Neural cell (in vitro differentiated cells): ENCODE measurements at regions not wholly inside any gene's neighbourhood (a gene's known extent, or its start where the extent isn't known, plus 50 kb on each side); places are given as distances from the start of the nearest gene placed in this dataset.

Source experiments
- H2AFZ ChIP-seq: fragments of 200-600, 300-800 bp; sonication (generic), shearing (Covaris generic); 2 replicates; pipeline ENCODE4 v1.6.0; 2014; ENCODE audit warnings: low read depth, mild to moderate bottlenecking, antibody characterized with exemption, low read length, moderate library complexity
- H3F3A ChIP-seq: fragments of 200-600 bp; shearing (Covaris generic); 2 replicates; pipeline ENCODE4 v1.6.1; 2016; ENCODE audit warnings: mild to moderate bottlenecking, moderate library complexity, mixed read lengths, antibody characterized with exemption, low read length; ENCODE audit not compliant: insufficient read depth, poor library complexity, severe bottlenecking
- H3K27ac ChIP-seq: fragments of 200-600, 300-800 bp; sonication (generic), shearing (Covaris generic); 2 replicates; pipeline ENCODE4 v1.5.1; 2014; ENCODE audit warnings: mild to moderate bottlenecking, low read length, moderate library complexity
- H3K27me3 ChIP-seq: fragments of 300-800, 200-600 bp; sonication (generic), shearing (Covaris generic); 2 replicates; pipeline ENCODE4 v1.6.0; 2014; ENCODE audit warnings: mild to moderate bottlenecking, low read depth, low read length, moderate library complexity; ENCODE audit not compliant: insufficient read depth
- H3K36me3 ChIP-seq: fragments of 300-800, 200-600 bp; sonication (generic), shearing (Covaris generic); 2 replicates; pipeline ENCODE4 v1.5.1; 2014; ENCODE audit warnings: mild to moderate bottlenecking, antibody characterized with exemption, low read length, moderate library complexity; ENCODE audit not compliant: insufficient read depth
- H3K4me2 ChIP-seq: fragments of 300-800, 200-600 bp; sonication (generic), shearing (Covaris generic); 2 replicates; pipeline ENCODE4 v1.6.0; 2014; ENCODE audit warnings: mild to moderate bottlenecking, low read length
- H3K4me3 ChIP-seq: fragments of 300-800, 200-600 bp; sonication (generic), shearing (Covaris generic); 2 replicates; pipeline ENCODE4 v1.5.1; 2014; ENCODE audit warnings: mild to moderate bottlenecking, low read length, moderate library complexity
- H3K79me2 ChIP-seq: fragments of 200-600 bp; shearing (Covaris generic); replicated peaks from 2 replicates; pipeline ENCODE4 v1.6.0; 2014; ENCODE audit warnings: mild to moderate bottlenecking, low read length, moderate library complexity; ENCODE audit not compliant: insufficient read depth
- H3K9ac ChIP-seq: fragments of 300-800, 200-600 bp; sonication (generic), shearing (Covaris generic); 2 replicates; pipeline ENCODE4 v1.6.1; 2016; ENCODE audit warnings: mild to moderate bottlenecking, low read length, mixed read lengths
- H3K9me2 ChIP-seq: fragments of 200-600 bp; shearing (Covaris generic); 2 replicates; pipeline ENCODE4 v1.6.1; 2016; ENCODE audit warnings: mild to moderate bottlenecking, low read length, mixed read lengths; ENCODE audit not compliant: insufficient read depth
- H3K9me3 ChIP-seq: fragments of 200-600, 300-800 bp; sonication (generic), shearing (Covaris generic); 2 replicates; pipeline ENCODE4 v1.6.1; 2016; ENCODE audit warnings: mild to moderate bottlenecking, mixed run types, low read length, moderate library complexity, mixed read lengths
- H4K20me1 ChIP-seq: fragments of 200-600 bp; shearing (Covaris generic); 2 replicates; pipeline ENCODE4 v1.6.1; 2016; ENCODE audit warnings: mild to moderate bottlenecking, mixed run types; ENCODE audit not compliant: insufficient read depth
- CTCF ChIP-seq: fragments of 450-650 bp; IDR thresholded peaks from 2 replicates; pipeline ENCODE4 v1.5.1; 2014; ENCODE audit warnings: antibody characterized with exemption, mild to moderate bottlenecking, moderate library complexity; ENCODE audit not compliant: poor library complexity, severe bottlenecking
- EP300 ChIP-seq: fragments of 450-650 bp; conservative IDR thresholded peaks from 2 replicates; pipeline ENCODE4 v1.6.1; 2014; ENCODE audit warnings: antibody characterized with exemption, mild to moderate bottlenecking, moderate library complexity; ENCODE audit not compliant: poor library complexity, severe bottlenecking
- EZH2 ChIP-seq: fragments of 200-600, 300-800 bp; shearing (Covaris generic), sonication (generic); IDR thresholded peaks from 2 replicates; pipeline ENCODE4 v1.6.1; 2014; ENCODE audit warnings: antibody characterized with exemption, low read length, borderline replicate concordance, mild to moderate bottlenecking; ENCODE audit not compliant: insufficient read depth, poor library complexity, severe bottlenecking
- MXI1 ChIP-seq: fragments of 450-650 bp; conservative IDR thresholded peaks from 2 replicates; pipeline ENCODE4 v1.6.1; 2014; ENCODE audit warnings: antibody characterized with exemption, mild to moderate bottlenecking; ENCODE audit not compliant: poor library complexity, severe bottlenecking
- POLR2AphosphoS5 ChIP-seq: IDR thresholded peaks from 2 replicates; pipeline ENCODE4 v1.6.1; 2012
- RAD21 ChIP-seq: fragments of 450-650 bp; conservative IDR thresholded peaks from 2 replicates; pipeline ENCODE4 v1.6.1; 2014; ENCODE audit warnings: antibody characterized with exemption, mild to moderate bottlenecking, moderate library complexity
- REST ChIP-seq: IDR thresholded peaks from 2 replicates; pipeline ENCODE4 v1.6.1; 2012; ENCODE audit warnings: borderline replicate concordance
- SMC3 ChIP-seq: fragments of 450-650 bp; conservative IDR thresholded peaks from 2 replicates; pipeline ENCODE4 v1.6.1; 2014; ENCODE audit warnings: antibody characterized with exemption, mild to moderate bottlenecking, moderate library complexity; ENCODE audit not compliant: poor library complexity
- TAF1 ChIP-seq: IDR thresholded peaks from 2 replicates; pipeline ENCODE4 v1.6.1; 2012; ENCODE audit warnings: low read depth

- Histone ChIP-seq H3K9me3 (no peaks in the 10 kb centered on the region), H3K27ac (no peak overlapping the region), H4K20me1 (no peaks in the 10 kb centered on the region), H3K79me2 (no peaks in the 10 kb centered on the region), H3K4me3 (no peak overlapping the region), H2AFZ (no peak overlapping the region), H3K9me2 (no peaks in the 10 kb centered on the region), H3F3A (no peaks in the 10 kb centered on the region), H3K27me3 (no peaks in the 10 kb centered on the region), H3K4me2 (no peak overlapping the region), H3K9ac (no peak overlapping the region), H3K36me3 (no peaks in the 10 kb centered on the region)
- no peak for TF ChIP-seq RAD21
Observed at GRCh38 chr10:106132956-106133355, 1031.5 kb downstream of the SORCS1 start.

GRCh38 chr10:106114656-106115186 lies 1049.8 kb downstream of the SORCS1 start:
- H3K9me2 ChIP-seq = no peaks in the 10 kb centered on the region
- no peaks in the 10 kb centered on the region for H3K9me3 ChIP-seq
- no peaks in the 10 kb centered on the region for H3F3A ChIP-seq
- H2AFZ ChIP-seq = no peak overlapping the region
- no peak overlapping the region for H3K9ac ChIP-seq
- no peaks in the 10 kb centered on the region for H3K79me2 ChIP-seq
- H3K27me3 ChIP-seq = no peaks in the 10 kb centered on the region
- TF ChIP-seq EP300 = no peak
- TF ChIP-seq SMC3 = no peak
- no peak for TF ChIP-seq RAD21
- TF ChIP-seq CTCF = no peak
- no peak for TF ChIP-seq EZH2
- TF ChIP-seq TAF1 = no peak
- TF ChIP-seq MXI1 = no peak
- TF ChIP-seq POLR2AphosphoS5 = no peak
- no peak for TF ChIP-seq REST
- H3K36me3 ChIP-seq = no peaks in the 10 kb centered on the region
- no peak overlapping the region for H3K27ac ChIP-seq
- no peak overlapping the region for H3K4me2 ChIP-seq
- H4K20me1 ChIP-seq = no peaks in the 10 kb centered on the region
- H3K4me3 ChIP-seq = no peak overlapping the region

GRCh38 chr10:106111246-106111645 lies 1053.3 kb downstream of the SORCS1 start:
- H3K79me2 ChIP-seq = no peaks in the 10 kb centered on the region
- H3K9ac ChIP-seq = no peak overlapping the region
- H3K27ac ChIP-seq = no peak overlapping the region
- H3F3A ChIP-seq = no peaks in the 10 kb centered on the region
- H4K20me1 ChIP-seq = no peaks in the 10 kb centered on the region
- no peak overlapping the region for H3K4me3 ChIP-seq
- no peaks in the 10 kb centered on the region for H3K9me2 ChIP-seq
- no peaks in the 10 kb centered on the region for H3K36me3 ChIP-seq
- no peaks in the 10 kb centered on the region for H3K27me3 ChIP-seq
- no peak overlapping the region for H2AFZ ChIP-seq
- TF ChIP-seq EP300 (no peak), TAF1 (no peak), SMC3 (no peak), MXI1 (no peak), EZH2 (no peak), CTCF (no peak), POLR2AphosphoS5 (no peak), REST (no peak), RAD21 (no peak)
- no peaks in the 10 kb centered on the region for H3K9me3 ChIP-seq
- no peak overlapping the region for H3K4me2 ChIP-seq
